K562 (cell line): ENCODE measurements at regions not wholly inside any gene's neighbourhood (a gene's known extent, or its start where the extent isn't known, plus 50 kb on each side); places are given as distances from the start of the nearest gene placed in this dataset.

Experiments
- FOXM1 ChIP-seq, 2 experiments: fragments of 450-650 bp in 1 of 2; sonication (generic) in 1 of 2; formaldehyde crosslinking in 1 of 2; IDR thresholded peaks; 2 replicates each; pipeline versions ENCODE4 v1.6.1 to v1.9.0; 2017 to 2022; ENCODE audit warnings: low read depth in 2 of 2, mild to moderate bottlenecking in 2 of 2, missing genetic modification reagents in 1 of 2, moderate library complexity in 1 of 2
- ZNF639 ChIP-seq, 2 experiments: fragments of 200-800 bp in 1 of 2; sonication (Bioruptor generic) in 1 of 2; sonication (generic) in 1 of 2; formaldehyde crosslinking in 1 of 2; IDR thresholded peaks in 1 of 2; conservative IDR thresholded peaks in 1 of 2; 2 replicates each; pipeline versions ENCODE4 v1.5.0 to v1.6.1; 2016 to 2020; ENCODE audit warnings: missing compliant biosample characterization in 1 of 2, missing genetic modification characterization in 1 of 2, missing genetic modification reagents in 1 of 2

GRCh38 chr12:88398031-88398430 lies 182.2 kb downstream of the KITLG start:
- TF ChIP-seq ZNF639 (CRISPR knock-in tag; conservative IDR thresholded peaks at IDR 0.05 in 1 of 2, IDR thresholded peaks at IDR 0.05 in 1 of 2) (no peak), FOXM1 (IDR thresholded peaks at IDR 0.05; ENCODE audit: low read depth) (no peak), FOXM1 (CRISPR knock-in tag; IDR thresholded peaks at IDR 0.05; ENCODE audit: low read depth) (no peak)
